ENCODE measurements at regions not wholly inside any gene's neighbourhood (a gene's known extent, or its start where the extent isn't known, plus 50 kb on each side); places are given as distances from the start of the nearest gene placed in this dataset.

GRCh38 chr14:85221832-85222231, 308.1 kb upstream of the FLRT2 start:
- DNase-seq, result no peak

- no peak for DNase-seq
These were observed 307.6 kb upstream of the FLRT2 start for GRCh38 chr14:85222341-85222740.

GRCh38 chr14:85223667-85224066, 306.3 kb upstream of the FLRT2 start:
- no peak for DNase-seq

GRCh38 chr14:85224241-85224640, 305.7 kb upstream of the FLRT2 start:
- no peak for DNase-seq

- DNase-seq, result no peak
These were observed 296.2 kb upstream of the FLRT2 start for GRCh38 chr14:85233756-85234155.

- DNase-seq, result no peak
These were observed 295.6 kb upstream of the FLRT2 start for GRCh38 chr14:85234156-85235025.

- DNase-seq, result no peak
These were observed 294.1 kb upstream of the FLRT2 start for GRCh38 chr14:85235868-85236267.

- no peak for DNase-seq
These were observed 293.6 kb upstream of the FLRT2 start for GRCh38 chr14:85236296-85236695.

GRCh38 chr14:85239791-85240190, 290.2 kb upstream of the FLRT2 start:
- DNase-seq, result no peak

GRCh38 chr14:85241022-85241855, 288.7 kb upstream of the FLRT2 start:
- no peak for DNase-seq

GRCh38 chr14:85242666-85243065, 287.3 kb upstream of the FLRT2 start:
- DNase-seq, result no peak

GRCh38 chr14:85243321-85243720, 286.6 kb upstream of the FLRT2 start:
- DNase-seq, result no peak

GRCh38 chr14:85247071-85247470, 282.9 kb upstream of the FLRT2 start:
- DNase-seq, result no peak

- DNase-seq, result no peak
These were observed 280.9 kb upstream of the FLRT2 start for GRCh38 chr14:85248881-85249635.

- no peak for DNase-seq
These were observed 279.3 kb upstream of the FLRT2 start for GRCh38 chr14:85250414-85251189.

- no peak for DNase-seq
These were observed 277.9 kb upstream of the FLRT2 start for GRCh38 chr14:85252011-85252410.

GRCh38 chr14:85254711-85255110, 275.2 kb upstream of the FLRT2 start:
- no peak for DNase-seq

GRCh38 chr14:85257287-85257686, 272.7 kb upstream of the FLRT2 start:
- DNase-seq, result no peak

- DNase-seq, result no peak
These were observed 265.8 kb upstream of the FLRT2 start for GRCh38 chr14:85263916-85264675.

- no peak for DNase-seq
These were observed 256.8 kb upstream of the FLRT2 start for GRCh38 chr14:85273099-85273677.

- DNase-seq, result no peak
These were observed 256.0 kb upstream of the FLRT2 start for GRCh38 chr14:85273952-85274351.

Data from activated gamma-delta T cell (primary cell).